Thoracic aorta (tissue), 2 donors: ENCODE measurements at regions not wholly inside any gene's neighbourhood (a gene's known extent, or its start where the extent isn't known, plus 50 kb on each side); places are given as distances from the start of the nearest gene placed in this dataset.
"Not testable (repeated sequence)": the region's sequence is repeated elsewhere in the genome, so short reads cannot be mapped to it uniquely, and the experiment has no call there.

Source experiments
- ATAC-seq: fragments of 150-250 bp; one replicate; pipeline ENCODE4 v1.8.0; 2017; ENCODE audit warnings: low read depth; ENCODE audit not compliant: insufficient number of reproducible peaks, low FRiP score
- DNase-seq: peaks from one replicate; pipeline ENCODE4 v3.0.0-alpha.2; 2020; ENCODE audit warnings: low spot score
- H3K27ac ChIP-seq, 2 donors: fragments of 200-600 bp; sonication (generic); 1 replicate in 1 of 2; 2 replicates in 1 of 2; pipeline ENCODE4 v1.5.1; 2016; ENCODE audit warnings: mild to moderate bottlenecking in 2 of 2, moderate library complexity in 2 of 2
- H3K27me3 ChIP-seq: fragments of 200-600 bp; sonication (generic); replicated peaks from 2 replicates; pipeline ENCODE4 v1.6.0; 2016; ENCODE audit warnings: mild to moderate bottlenecking; ENCODE audit not compliant: insufficient read depth
- H3K36me3 ChIP-seq: fragments of 200-600 bp; sonication (generic); one replicate; pipeline ENCODE4 v1.5.1; 2016
- H3K4me1 ChIP-seq, 2 donors: fragments of 200-600 bp; sonication (generic); 1 replicate in 1 of 2; 2 replicates in 1 of 2; pipeline versions ENCODE4 v1.5.1 to v1.6.0; 2016; ENCODE audit warnings: low read depth in 2 of 2, mild to moderate bottlenecking in 1 of 2; ENCODE audit not compliant: control insufficient read depth in 1 of 2
- H3K4me3 ChIP-seq: fragments of 200-600 bp; sonication (generic); 2 replicates; pipeline ENCODE4 v1.5.1; 2016; ENCODE audit warnings: mild to moderate bottlenecking
- H3K9me3 ChIP-seq: fragments of 200-600 bp; sonication (generic); 2 replicates; pipeline ENCODE4 v1.5.1; 2016
- TF ChIP-seq, protein P1 (sequence below): fragments of 200-600 bp; sonication (generic); IDR thresholded peaks from one replicate; pipeline ENCODE4 v1.5.1; 2019; ENCODE audit warnings: antibody characterized with exemption

DNA sequence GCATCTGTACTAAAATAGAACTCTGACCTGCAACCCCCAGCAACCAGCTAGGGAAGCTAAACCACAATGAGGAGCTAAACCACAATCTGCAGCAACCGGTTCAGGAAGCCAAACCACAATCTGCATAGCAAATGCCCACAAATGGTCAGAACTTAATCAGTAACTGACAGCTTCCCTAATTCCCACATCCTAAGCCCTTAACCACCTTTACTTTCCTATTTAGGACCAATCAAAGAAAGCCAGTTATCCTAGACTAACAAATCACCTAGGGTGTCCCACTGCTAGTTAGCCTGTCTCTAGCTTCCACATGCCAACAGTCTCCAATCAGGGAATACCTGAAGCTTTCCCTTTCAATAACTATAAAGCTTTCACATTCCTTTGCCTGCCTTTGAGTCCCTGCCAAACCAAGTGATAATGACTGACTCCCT lies 424.6 kb upstream of the PTCHD4 start:
- H3K4me3 ChIP-seq = no peak overlapping the region
- TF ChIP-seq, protein P1, sequence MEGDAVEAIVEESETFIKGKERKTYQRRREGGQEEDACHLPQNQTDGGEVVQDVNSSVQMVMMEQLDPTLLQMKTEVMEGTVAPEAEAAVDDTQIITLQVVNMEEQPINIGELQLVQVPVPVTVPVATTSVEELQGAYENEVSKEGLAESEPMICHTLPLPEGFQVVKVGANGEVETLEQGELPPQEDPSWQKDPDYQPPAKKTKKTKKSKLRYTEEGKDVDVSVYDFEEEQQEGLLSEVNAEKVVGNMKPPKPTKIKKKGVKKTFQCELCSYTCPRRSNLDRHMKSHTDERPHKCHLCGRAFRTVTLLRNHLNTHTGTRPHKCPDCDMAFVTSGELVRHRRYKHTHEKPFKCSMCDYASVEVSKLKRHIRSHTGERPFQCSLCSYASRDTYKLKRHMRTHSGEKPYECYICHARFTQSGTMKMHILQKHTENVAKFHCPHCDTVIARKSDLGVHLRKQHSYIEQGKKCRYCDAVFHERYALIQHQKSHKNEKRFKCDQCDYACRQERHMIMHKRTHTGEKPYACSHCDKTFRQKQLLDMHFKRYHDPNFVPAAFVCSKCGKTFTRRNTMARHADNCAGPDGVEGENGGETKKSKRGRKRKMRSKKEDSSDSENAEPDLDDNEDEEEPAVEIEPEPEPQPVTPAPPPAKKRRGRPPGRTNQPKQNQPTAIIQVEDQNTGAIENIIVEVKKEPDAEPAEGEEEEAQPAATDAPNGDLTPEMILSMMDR = no peak
- no peaks in the 10 kb centered on the region for H3K27me3 ChIP-seq
- no peak for DNase-seq
- H3K9me3 ChIP-seq = no peaks in the 10 kb centered on the region
- no peak for ATAC-seq
- no peaks in the 10 kb centered on the region for H3K36me3 ChIP-seq
- no peaks in the 10 kb centered on the region for H3K4me1 ChIP-seq
- H3K27ac ChIP-seq = no peak overlapping the region

DNA sequence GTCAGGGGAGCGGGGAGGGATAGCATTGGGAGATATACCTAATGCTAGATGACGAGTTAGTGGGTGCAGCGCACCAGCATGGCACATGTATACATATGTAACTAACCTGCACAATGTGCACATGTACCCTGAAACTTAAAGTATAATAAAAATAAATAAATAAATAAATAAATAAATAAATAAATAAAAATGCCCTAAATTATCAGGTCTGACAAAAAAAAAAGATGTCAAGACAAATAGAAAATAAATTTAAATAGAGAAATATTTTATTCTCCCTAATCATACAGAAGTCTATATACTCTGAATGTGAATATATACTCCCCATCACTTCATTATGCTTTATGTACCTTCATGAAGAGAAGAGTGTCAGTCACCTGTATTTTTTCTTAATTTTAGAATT lies 420.0 kb upstream of the PTCHD4 start:
- not testable (repeated sequence) for H3K4me3 ChIP-seq, ATAC-seq, H3K9me3 ChIP-seq, H3K4me1 ChIP-seq, H3K27me3 ChIP-seq, H3K27ac ChIP-seq, H3K36me3 ChIP-seq, DNase-seq

DNA sequence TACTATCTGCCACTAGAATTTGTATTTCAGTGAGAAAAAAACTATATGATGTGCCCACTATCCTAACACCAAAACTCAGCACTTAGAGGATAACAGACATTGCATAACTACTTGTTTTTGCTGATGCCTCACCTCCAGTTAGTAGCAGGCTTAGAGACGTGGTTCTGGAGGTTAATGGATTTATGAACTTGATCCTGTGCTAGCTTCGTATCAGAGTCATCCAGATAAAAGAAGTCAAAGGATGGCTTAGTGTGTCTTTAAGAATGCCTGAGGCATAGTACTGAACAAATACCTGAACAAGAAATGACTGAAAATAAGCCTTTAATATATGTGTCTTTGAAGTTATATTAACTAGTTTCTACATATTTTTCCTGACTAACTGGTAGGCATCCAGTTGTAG lies 414.9 kb upstream of the PTCHD4 start:
- Histone ChIP-seq H3K4me3 (no peak overlapping the region), H3K9me3 (no peaks in the 10 kb centered on the region), H3K27me3 (no peaks in the 10 kb centered on the region), H3K36me3 (no peaks in the 10 kb centered on the region), H3K4me1 (no peaks in the 10 kb centered on the region), H3K27ac (no peak overlapping the region)
- DNase-seq (no peak), ATAC-seq (no peak)
- TF ChIP-seq, protein P1 = no peak

DNA sequence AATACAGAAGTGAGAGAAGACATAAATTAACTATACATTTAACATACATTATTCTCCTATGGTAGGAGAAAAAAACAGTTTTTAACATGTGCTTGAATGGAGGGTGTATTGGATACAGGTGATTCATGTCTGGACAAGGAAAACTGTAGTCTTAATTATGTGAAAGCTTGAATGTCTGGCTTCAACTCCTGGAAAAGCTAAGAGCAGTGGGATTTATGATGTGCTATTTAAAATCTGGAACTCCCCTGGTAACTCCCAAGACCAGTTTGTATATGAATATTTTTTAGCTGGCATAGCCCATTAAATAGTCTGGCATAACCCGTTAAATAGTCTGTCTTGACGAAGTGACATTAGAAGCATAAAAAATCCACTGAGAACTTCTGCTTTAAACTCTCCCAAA lies 410.0 kb upstream of the PTCHD4 start:
- TF ChIP-seq, protein P1 = no peak
- H3K4me3 ChIP-seq = no peak overlapping the region
- H3K4me1 ChIP-seq = no peaks in the 10 kb centered on the region
- no peaks in the 10 kb centered on the region for H3K36me3 ChIP-seq
- H3K9me3 ChIP-seq = no peaks in the 10 kb centered on the region
- ATAC-seq (no peak), DNase-seq (no peak)
- H3K27ac ChIP-seq = no peak overlapping the region
- no peaks in the 10 kb centered on the region for H3K27me3 ChIP-seq

DNA sequence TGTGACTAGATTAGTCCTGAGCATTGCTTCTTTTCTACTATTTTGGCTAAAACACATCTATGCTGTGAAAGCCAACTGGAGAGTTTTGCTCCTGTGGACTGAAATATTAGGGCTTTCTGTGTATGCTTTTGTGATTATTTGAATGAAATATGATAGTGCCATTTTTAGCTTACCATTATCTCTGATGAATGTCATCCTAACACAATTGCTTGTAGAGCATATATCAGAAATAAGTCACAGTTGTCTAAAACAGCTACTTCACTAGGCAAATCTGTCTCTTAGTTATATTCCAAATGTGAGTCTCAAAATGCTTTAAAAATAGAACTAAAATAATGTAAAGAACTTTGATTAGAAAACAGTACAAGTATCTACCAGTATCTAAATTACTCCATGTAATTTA lies 401.4 kb upstream of the PTCHD4 start:
- Histone ChIP-seq H3K27me3 (no peaks in the 10 kb centered on the region), H3K9me3 (no peaks in the 10 kb centered on the region), H3K27ac (no peak overlapping the region), H3K4me3 (no peak overlapping the region), H3K4me1 (no peaks in the 10 kb centered on the region), H3K36me3 (no peaks in the 10 kb centered on the region)
- DNase-seq (no peak), ATAC-seq (no peak)
- TF ChIP-seq, protein P1 = no peak

DNA sequence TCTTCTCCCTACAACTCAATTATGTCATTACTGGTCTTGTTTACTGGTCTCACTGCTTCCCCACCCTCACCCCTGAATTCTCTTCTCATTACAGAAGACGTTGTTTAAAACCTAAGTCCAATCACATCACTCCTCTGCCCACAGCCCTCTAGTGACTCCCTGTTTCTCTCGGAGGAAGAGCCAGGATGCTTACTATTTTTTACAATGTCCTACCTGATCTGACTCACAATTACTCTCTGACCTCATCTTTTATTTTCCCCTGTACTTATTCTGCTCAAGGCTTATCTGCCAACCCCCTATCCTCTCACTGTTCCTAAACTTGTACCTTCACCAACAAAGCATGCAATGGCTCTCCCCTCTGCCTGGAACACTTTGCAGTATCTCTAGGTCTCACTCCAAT lies 400.4 kb upstream of the PTCHD4 start:
- Histone ChIP-seq H3K27ac (no peak overlapping the region), H3K4me1 (no peaks in the 10 kb centered on the region), H3K27me3 (no peaks in the 10 kb centered on the region), H3K36me3 (no peaks in the 10 kb centered on the region), H3K4me3 (no peak overlapping the region), H3K9me3 (no peaks in the 10 kb centered on the region)
- ATAC-seq = no peak
- no peak for DNase-seq
- TF ChIP-seq, protein P1 = no peak
